GM21825 (cell line): ENCODE measurements at regions not wholly inside any gene's neighbourhood (a gene's known extent, or its start where the extent isn't known, plus 50 kb on each side); places are given as distances from the start of the nearest gene placed in this dataset.

Source experiments
- ATAC-seq: cut with Tn5 transposase; IDR thresholded peaks from one replicate; pipeline ENCODE4 v1.9.1; 2021; ENCODE audit warnings: mild to moderate bottlenecking, moderate library complexity; ENCODE audit not compliant: unreplicated experiment

GRCh38 chr1:88036345-88037014 is 647.6 kb upstream of the PKN2 start:
- no peak for ATAC-seq

GRCh38 chr1:88039240-88039639 is 644.8 kb upstream of the PKN2 start:
- ATAC-seq, result no peak

DNA sequence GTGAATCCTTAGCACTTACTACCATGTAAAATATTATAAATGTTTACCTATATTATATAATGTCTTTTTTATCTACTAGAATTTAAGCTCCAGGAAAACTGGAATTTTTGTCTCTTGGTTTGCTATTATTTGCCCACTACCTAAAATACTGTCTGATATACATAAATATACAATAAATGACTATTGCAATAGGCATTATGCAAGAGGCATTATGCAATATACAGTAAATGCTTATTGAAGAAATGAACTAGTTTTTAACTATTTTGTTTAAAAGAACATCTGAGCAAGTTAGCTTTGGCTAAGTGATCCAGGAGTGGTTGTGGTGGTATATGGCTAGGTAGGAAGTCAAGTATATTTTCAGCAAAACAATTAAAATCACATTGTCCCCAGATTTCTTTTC is 640.2 kb upstream of the PKN2 start:
- ATAC-seq, result no peak

GRCh38 chr1:88052167-88052566 is 631.9 kb upstream of the PKN2 start:
- no peak for ATAC-seq

GRCh38 chr1:88053065-88053464 is 631.0 kb upstream of the PKN2 start:
- ATAC-seq, result no peak

DNA sequence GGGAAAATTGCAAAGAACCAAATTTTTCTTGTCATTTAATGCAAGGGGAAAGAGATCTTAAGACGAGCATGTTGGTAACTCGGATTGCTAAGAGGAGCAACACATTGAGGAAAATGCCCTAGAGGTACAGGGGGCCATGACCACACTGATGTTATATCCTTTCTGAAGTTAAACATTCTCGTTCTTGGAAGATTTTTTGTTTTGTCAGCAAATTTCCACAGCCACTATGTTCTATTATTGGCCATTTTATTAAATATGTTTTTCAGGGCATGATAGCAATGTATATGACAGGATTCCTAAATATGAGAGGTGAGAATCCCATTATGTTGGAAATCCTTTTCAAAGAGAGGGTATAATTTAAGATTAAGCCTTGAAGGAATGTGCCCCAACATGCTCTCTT is 627.2 kb upstream of the PKN2 start:
- ATAC-seq, result no peak

DNA sequence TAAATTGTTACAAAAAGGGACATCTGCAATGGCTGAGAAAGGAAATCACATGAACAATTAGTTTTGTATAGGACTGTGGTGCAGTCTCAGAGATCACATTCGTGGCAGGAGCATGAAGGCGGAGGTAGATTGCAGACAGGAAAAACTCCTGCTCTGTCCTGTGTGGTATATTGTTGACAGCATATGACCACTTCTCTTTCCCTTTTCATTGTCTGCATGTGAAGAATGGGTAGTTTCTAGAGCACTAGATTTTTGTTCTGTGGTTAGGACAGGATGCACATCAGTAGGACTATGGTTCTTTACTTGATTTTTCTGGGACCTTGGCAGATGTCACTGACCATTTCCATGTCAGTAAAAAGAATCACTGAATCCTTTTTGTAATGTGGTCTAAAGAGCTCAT is 625.9 kb upstream of the PKN2 start:
- ATAC-seq, result no peak

DNA sequence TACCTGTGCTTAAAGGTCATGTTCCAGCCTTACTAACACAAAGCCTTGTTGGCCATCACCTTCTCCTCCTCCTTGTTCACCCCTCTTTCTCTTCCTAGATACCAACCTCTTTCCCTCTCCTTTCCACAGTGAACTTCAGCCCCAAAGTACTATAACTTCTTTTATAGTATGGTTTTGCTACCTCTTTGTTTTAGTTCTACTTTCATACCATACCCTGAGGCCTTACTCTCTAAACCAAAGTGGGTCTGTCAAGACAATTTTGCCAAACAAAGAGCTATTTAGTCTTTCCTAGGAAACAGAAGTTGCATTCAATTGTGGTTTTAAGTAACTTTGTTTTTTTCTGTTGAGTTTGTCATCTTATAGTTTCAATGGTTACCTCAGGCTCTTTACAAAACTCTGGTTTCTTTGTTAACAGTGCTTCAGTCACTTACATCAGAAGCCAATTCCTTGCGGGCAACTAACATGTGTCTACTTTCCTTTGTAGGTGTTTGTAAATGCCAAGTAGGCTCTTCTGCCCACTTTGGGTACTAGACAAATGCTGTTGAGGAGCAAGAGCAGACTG is 623.9 kb upstream of the PKN2 start:
- ATAC-seq, result no peak

DNA sequence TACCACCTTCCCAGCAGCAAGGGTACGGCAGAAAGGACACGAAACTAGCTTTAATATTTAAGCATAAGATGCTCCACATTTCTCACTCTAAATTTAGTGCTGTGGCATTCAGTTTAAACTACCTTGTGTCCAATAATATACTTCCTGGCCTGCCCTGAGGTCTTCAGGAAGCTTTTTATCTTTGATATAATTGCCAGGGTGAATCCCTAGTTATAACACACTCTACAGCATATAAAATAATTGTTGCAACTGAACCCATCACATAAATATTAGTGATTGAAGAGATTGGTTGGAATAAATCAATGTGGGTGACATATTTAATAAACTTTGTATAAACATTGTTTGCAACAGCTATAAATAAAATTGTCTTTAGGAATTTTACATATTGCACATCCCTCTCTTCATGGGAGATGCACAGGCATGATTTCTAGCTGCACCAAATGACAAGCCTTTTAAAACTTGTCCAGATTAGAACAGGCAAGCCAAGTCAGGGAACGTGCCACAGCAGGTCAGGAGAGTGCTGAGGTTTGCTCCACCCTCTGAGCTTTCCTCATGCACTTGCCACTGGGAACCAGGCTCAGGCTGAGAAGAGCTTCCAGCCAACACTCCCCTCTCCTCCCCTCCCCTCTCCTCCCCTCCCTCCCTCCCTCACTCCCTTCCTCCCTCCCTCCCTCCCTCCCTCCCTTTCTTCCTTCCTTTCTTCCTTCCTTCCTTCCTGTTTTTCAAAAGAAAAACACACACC is 623.2 kb upstream of the PKN2 start:
- no peak for ATAC-seq

GRCh38 chr1:88061492-88062177 is 622.4 kb upstream of the PKN2 start:
- ATAC-seq, result peak; percentile 69

GRCh38 chr1:88062650-88063153 is 621.4 kb upstream of the PKN2 start:
- ATAC-seq, result no peak

- ATAC-seq, result no peak
These were observed 620.5 kb upstream of the PKN2 start for GRCh38 chr1:88063605-88064004.

DNA sequence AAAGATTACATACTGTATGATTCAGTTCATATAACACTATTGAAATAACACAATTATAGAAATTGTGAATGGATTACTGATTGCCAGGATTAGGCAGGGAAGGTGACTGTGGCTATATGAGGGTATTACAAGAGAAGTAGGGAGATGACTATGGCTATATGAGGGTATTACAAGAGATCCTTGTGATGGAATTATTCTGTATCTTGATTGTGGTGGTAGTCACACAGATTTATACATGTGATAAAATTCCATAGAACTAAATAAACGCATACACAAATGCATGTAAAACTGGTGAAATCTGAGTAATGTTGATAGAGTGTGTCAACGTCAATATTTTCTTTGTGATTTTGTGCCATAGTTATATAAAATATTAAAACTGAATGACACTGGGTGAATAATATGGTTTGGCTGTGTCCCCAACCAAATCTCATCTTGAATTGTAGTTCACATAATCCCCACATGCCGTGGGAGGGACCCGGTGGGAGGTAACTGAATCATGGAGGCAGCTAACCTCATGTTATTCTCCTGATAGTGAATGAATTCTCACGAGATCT is 615.6 kb upstream of the PKN2 start:
- ATAC-seq, result no peak

- ATAC-seq, result no peak
These were observed 613.1 kb upstream of the PKN2 start for GRCh38 chr1:88070956-88071355.

GRCh38 chr1:88074661-88075060 is 609.4 kb upstream of the PKN2 start:
- ATAC-seq, result no peak

GRCh38 chr1:88075813-88076212 is 608.3 kb upstream of the PKN2 start:
- no peak for ATAC-seq

- ATAC-seq, result no peak
These were observed 605.0 kb upstream of the PKN2 start for GRCh38 chr1:88079036-88079435.

DNA sequence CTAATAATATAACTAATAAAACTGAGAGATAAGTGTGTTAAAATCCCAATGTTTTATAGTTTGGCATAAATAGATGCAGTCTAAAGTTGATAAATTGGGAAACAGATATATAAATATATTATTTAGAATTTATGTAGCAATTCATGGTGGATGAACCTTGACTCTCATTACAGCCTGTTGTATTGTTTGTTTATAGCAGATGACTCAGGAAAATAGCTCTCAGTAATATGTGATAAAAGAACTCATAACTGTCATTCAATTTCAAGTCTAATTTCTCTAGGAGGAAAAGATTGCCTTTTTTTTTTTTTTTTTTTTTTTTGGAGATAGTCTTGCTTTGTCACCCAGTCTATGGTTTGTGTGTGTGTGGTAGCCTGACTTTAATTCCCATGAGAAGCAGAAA is 603.2 kb upstream of the PKN2 start:
- no peak for ATAC-seq

- ATAC-seq, result no peak
These were observed 595.6 kb upstream of the PKN2 start for GRCh38 chr1:88088481-88088880.

- no peak for ATAC-seq
These were observed 594.1 kb upstream of the PKN2 start for GRCh38 chr1:88089961-88090360.

GRCh38 chr1:88098881-88099280 is 585.2 kb upstream of the PKN2 start:
- no peak for ATAC-seq
